HEK293T (cell line): ENCODE measurements at regions not wholly inside any gene's neighbourhood (a gene's known extent, or its start where the extent isn't known, plus 50 kb on each side); places are given as distances from the start of the nearest gene placed in this dataset.
"Not testable (repeated sequence)": the region's sequence is repeated elsewhere in the genome, so short reads cannot be mapped to it uniquely, and the experiment has no call there.

Experiments used
- CTCF ChIA-PET: fragments of 350-600 bp; formaldehyde crosslinking; extraction: SDS; loops from one replicate; lab custom pipeline; 2021; ENCODE audit warnings: antibody characterized with exemption, inconsistent platforms; lab: Yijun Ruan, JAX
- POLR2A ChIA-PET: fragments of 350-600 bp; formaldehyde crosslinking; extraction: SDS; loops from one replicate; lab custom pipeline; 2020; ENCODE audit warnings: antibody characterized with exemption, inconsistent platforms; lab: Yijun Ruan, JAX
- DNase-seq: peaks from one replicate; pipeline ENCODE4 v3.0.0; 2012; ENCODE audit warnings: mixed read lengths; ENCODE audit errors: extremely low spot score
- ARNT ChIP-seq: fragments of 450-650 bp; IDR thresholded peaks from 2 replicates; pipeline ENCODE4 v1.6.1; 2017; ENCODE audit warnings: mild to moderate bottlenecking
- BHLHE40 ChIP-seq: fragments of 450-650 bp; IDR thresholded peaks from 2 replicates; pipeline ENCODE4 v1.6.1; 2016; ENCODE audit warnings: mild to moderate bottlenecking, moderate library complexity, borderline replicate concordance
- CTBP1 ChIP-seq: fragments of 450-650 bp; IDR thresholded peaks from 2 replicates; pipeline ENCODE4 v1.6.1; 2016; ENCODE audit warnings: borderline replicate concordance
- ELF4 ChIP-seq: fragments of 450-650 bp; IDR thresholded peaks from 2 replicates; pipeline ENCODE4 v1.6.1; 2017; ENCODE audit warnings: antibody characterized with exemption
- FOXA1 ChIP-seq: fragments of 450-650 bp; IDR thresholded peaks from 2 replicates; pipeline ENCODE4 v1.6.1; 2016; ENCODE audit warnings: mild to moderate bottlenecking
- FOXK2 ChIP-seq: fragments of 450-650 bp; IDR thresholded peaks from 2 replicates; pipeline ENCODE4 v1.6.1; 2016; ENCODE audit warnings: mild to moderate bottlenecking
- FOXM1 ChIP-seq: fragments of 450-650 bp; IDR thresholded peaks from 2 replicates; pipeline ENCODE4 v1.6.1; 2017; ENCODE audit warnings: mild to moderate bottlenecking, borderline replicate concordance
- HDGF ChIP-seq: fragments of 450-650 bp; IDR thresholded peaks from 2 replicates; pipeline ENCODE4 v1.6.1; 2017; ENCODE audit warnings: antibody characterized with exemption, borderline replicate concordance
- L3MBTL2 ChIP-seq: fragments of 450-650 bp; conservative IDR thresholded peaks from 2 replicates; pipeline ENCODE4 v1.6.1; 2016; ENCODE audit warnings: mild to moderate bottlenecking
- LEF1 ChIP-seq: fragments of 450-650 bp; IDR thresholded peaks from 2 replicates; pipeline ENCODE4 v1.6.1; 2017; ENCODE audit warnings: mild to moderate bottlenecking, borderline replicate concordance
- NFRKB ChIP-seq: fragments of 450-650 bp; IDR thresholded peaks from 2 replicates; pipeline ENCODE4 v1.6.1; 2016; ENCODE audit warnings: mild to moderate bottlenecking, moderate library complexity
- PKNOX1 ChIP-seq: fragments of 450-650 bp; IDR thresholded peaks from 2 replicates; pipeline ENCODE4 v1.6.1; 2016
- SP1 ChIP-seq: fragments of 450-650 bp; IDR thresholded peaks from 2 replicates; pipeline ENCODE4 v1.6.1; 2017
- SUZ12 ChIP-seq: fragments of 450-650 bp; IDR thresholded peaks from 2 replicates; pipeline ENCODE4 v1.6.1; 2016; ENCODE audit warnings: mild to moderate bottlenecking
- TARDBP ChIP-seq: fragments of 450-650 bp; IDR thresholded peaks from 2 replicates; pipeline ENCODE4 v1.6.1; 2016
- ZNF384 ChIP-seq: fragments of 450-650 bp; IDR thresholded peaks from 2 replicates; pipeline ENCODE4 v1.6.1; 2016

GRCh38 chr18:49725809-49726674 lies 87.3 kb downstream of the ACAA2 start:
- TF ChIP-seq FOXA1 (no peak), SUZ12 (no peak), NFRKB (no peak), ARNT (no peak), PKNOX1 (no peak), BHLHE40 (no peak), LEF1 (no peak), FOXM1 (no peak), FOXK2 (no peak)
- CTCF ChIA-PET: interaction anchor here (0.6 to 0.8 kb wide), 2 partner anchors 22 to 215 kb away, joined by 3 read pairs; no protein-coding TSS in a partner anchor
- POLR2A ChIA-PET: interaction anchor here (0.7 to 1.2 kb wide), 5 partner anchors 33 to 165 kb away, joined by 3 to 4 read pairs (median 3); no protein-coding TSS in a partner anchor
- peak; percentile 13 for DNase-seq

GRCh38 chr18:49723648-49724180 lies 89.6 kb downstream of the ACAA2 start:
- ChIA-PET POLR2A (no interaction called here), CTCF (interaction anchor here (0.7 kb wide), 2 partner anchors 22 to 204 kb away, joined by 3 to 4 read pairs; no protein-coding TSS in a partner anchor)
- no peak for TF ChIP-seq L3MBTL2
- no peak for TF ChIP-seq LEF1
- no peak for TF ChIP-seq BHLHE40
- TF ChIP-seq SUZ12: no peak
- no peak for TF ChIP-seq SP1
- no peak for TF ChIP-seq FOXM1
- TF ChIP-seq ELF4: no peak
- no peak for TF ChIP-seq ARNT
- TF ChIP-seq PKNOX1: no peak
- no peak for TF ChIP-seq TARDBP
- TF ChIP-seq NFRKB: no peak
- no peak for TF ChIP-seq CTBP1
- TF ChIP-seq ZNF384: no peak
- no peak for TF ChIP-seq HDGF
- DNase-seq: no peak

- ChIA-PET CTCF (no interaction called here), POLR2A (no interaction called here)
- DNase-seq: no peak
- no peak for TF ChIP-seq LEF1
- no peak for TF ChIP-seq TARDBP
- TF ChIP-seq L3MBTL2: no peak
- no peak for TF ChIP-seq CTBP1
Measured at GRCh38 chr18:49722477-49722876, 90.9 kb downstream of the ACAA2 start.

GRCh38 chr18:49721981-49722380 lies 91.4 kb downstream of the ACAA2 start:
- ChIA-PET POLR2A (no interaction called here), CTCF (no interaction called here)
- no peak for DNase-seq
- TF ChIP-seq FOXK2: no peak
- TF ChIP-seq ARNT: no peak
- no peak for TF ChIP-seq CTBP1
- TF ChIP-seq L3MBTL2: no peak
- no peak for TF ChIP-seq LEF1
- TF ChIP-seq BHLHE40: no peak
- TF ChIP-seq FOXA1: no peak
- no peak for TF ChIP-seq SUZ12
- no peak for TF ChIP-seq PKNOX1
- no peak for TF ChIP-seq SP1
- no peak for TF ChIP-seq ELF4
- TF ChIP-seq TARDBP: no peak

GRCh38 chr18:49720944-49721343 lies 92.4 kb downstream of the ACAA2 start:
- POLR2A ChIA-PET, DNase-seq, CTCF ChIA-PET: not testable (repeated sequence)

GRCh38 chr18:49717617-49718016 lies 95.7 kb downstream of the ACAA2 start:
- DNase-seq: no peak
- ChIA-PET CTCF (no interaction called here), POLR2A (no interaction called here)
- TF ChIP-seq FOXA1 (no peak), PKNOX1 (no peak), CTBP1 (no peak), FOXM1 (no peak), ZNF384 (no peak)
